Transverse colon (tissue), 4 donors: ENCODE measurements at regions not wholly inside any gene's neighbourhood (a gene's known extent, or its start where the extent isn't known, plus 50 kb on each side); places are given as distances from the start of the nearest gene placed in this dataset.

Experiments used
- DNase-seq: peaks from one replicate; pipeline ENCODE4 v3.0.0-alpha.2; 2019
- H3K27ac ChIP-seq, 4 donors: fragments of 200-600 bp; sonication (generic); 2 replicates each; pipeline ENCODE4 v1.5.1; 2016 to 2018; ENCODE audit warnings: inconsistent platforms in 4 of 4
- H3K27me3 ChIP-seq: fragments of 200-600 bp; sonication (generic); 2 replicates; pipeline ENCODE4 v1.5.1; 2017; ENCODE audit warnings: inconsistent platforms
- H3K36me3 ChIP-seq, 4 donors: fragments of 200-600 bp; sonication (generic); 2 replicates each; pipeline ENCODE4 v1.5.1; 2017 to 2019; ENCODE audit warnings: inconsistent platforms in 4 of 4
- H3K4me1 ChIP-seq, 4 donors: fragments of 200-600 bp; sonication (generic); 2 replicates each; pipeline ENCODE4 v1.5.1; 2017 to 2020; ENCODE audit warnings: inconsistent platforms in 4 of 4
- H3K4me3 ChIP-seq, 4 donors: fragments of 200-600 bp; sonication (generic); 1 replicate in 1 of 4; 2 replicates in 3 of 4; pipeline versions ENCODE4 v1.5.1 to v1.6.1; 2017 to 2019; ENCODE audit warnings: inconsistent platforms in 4 of 4
- H3K9me3 ChIP-seq, 2 donors: fragments of 200-600 bp; sonication (generic); 2 replicates each; pipeline ENCODE4 v1.5.1; 2017 to 2019; ENCODE audit warnings: inconsistent platforms in 2 of 2
- CTCF ChIP-seq, 5 experiments: fragments of 200-600 bp in 3 of 5; fragments of 450-650 bp in 2 of 5; sonication (generic) in 3 of 5; IDR thresholded peaks; 1 replicate in 2 of 5; 2 replicates in 3 of 5; pipeline ENCODE4 v1.5.1; 2016 to 2017; ENCODE audit warnings: antibody characterized with exemption in 5 of 5, inconsistent platforms in 3 of 5, mild to moderate bottlenecking in 2 of 5, moderate library complexity in 1 of 5
- EP300 ChIP-seq: sonication (generic); formaldehyde crosslinking; IDR thresholded peaks from one replicate; pipeline ENCODE4 v1.6.1; 2017; ENCODE audit warnings: antibody characterized with exemption, low read depth
- POLR2A ChIP-seq: fragments of 450-650 bp; IDR thresholded peaks from one replicate; pipeline ENCODE4 v1.6.1; 2016; ENCODE audit warnings: antibody characterized with exemption, mild to moderate bottlenecking, moderate library complexity
- POLR2AphosphoS5 ChIP-seq, 3 donors: sonication (generic); formaldehyde crosslinking; IDR thresholded peaks; one replicate each; pipeline ENCODE4 v1.6.1; 2016; ENCODE audit warnings: antibody characterized with exemption in 3 of 3
- WGBS, 2 donors: methylation state at CpG; one replicate each; pipeline ENCODE4 v1.1.5; 2018; ENCODE audit warnings: low coverage in 1 of 2; 5-methylcytosine and 5-hydroxymethylcytosine counted together
- in situ Hi-C, 4 donors: fragments of 200-750 bp; cut with MboI; loops; one replicate each; pipeline versions ENCODE4 v1.15.0 to v1.15.1; 2017; ENCODE audit warnings: low sequenced_read_pairs in 3 of 4, low pct_ligation_motif_present in 1 of 4, low pct_unique_long_range_greater_than_20kb in 1 of 4
- intact Hi-C: fragments of 100-400 bp; cut with DNase I; formaldehyde crosslinking; loops from one replicate; pipeline ENCODE4 v1.15.1; 2023; ENCODE audit warnings: low total_unique reads

DNA sequence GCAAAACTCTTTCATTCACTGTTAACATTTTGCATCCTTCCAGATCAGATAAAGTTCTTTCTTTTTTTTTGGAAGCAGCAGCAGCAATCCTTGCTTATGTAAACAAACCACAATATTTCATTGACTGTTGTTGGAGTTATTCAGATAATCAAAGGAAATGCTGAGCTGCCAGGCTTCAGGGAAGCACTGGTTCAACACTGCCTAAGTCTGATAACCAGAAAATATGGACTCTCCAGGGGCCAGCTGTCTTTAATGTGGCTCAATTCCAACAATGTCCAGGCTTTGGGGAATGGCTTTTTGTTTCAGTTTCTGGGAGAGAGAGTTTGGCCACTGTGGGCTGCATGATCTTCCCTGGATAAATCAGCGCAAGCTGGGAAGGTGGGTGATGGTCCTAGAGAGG is 354.3 kb downstream of the AKAIN1 start:
- H3K36me3 ChIP-seq = no peaks in the 10 kb centered on the region
- H3K9me3 ChIP-seq = no peaks in the 10 kb centered on the region
- DNase-seq = no peak
- H3K4me1 ChIP-seq = no peaks in the 10 kb centered on the region
- TF ChIP-seq POLR2AphosphoS5 (IDR thresholded peaks at IDR 0.05) (no peak), CTCF (IDR thresholded peaks at IDR 0.05) (no peak), POLR2A (no peak), EP300 (no peak)
- whole genome bisulfite sequencing, 2 donors = 83% methylated on average over 1 of the region's 1 CpG; no CpG with 5 or more reads in 1 of the 2 donors
- in situ Hi-C loops = loop anchor here in 1 of 4 donors (10.0 kb wide), 1 partner anchor 62 kb away; no protein-coding TSS in a partner anchor
- no peak overlapping the region for H3K27ac ChIP-seq
- H3K4me3 ChIP-seq = no peak overlapping the region
- H3K27me3 ChIP-seq = no peaks in the 10 kb centered on the region
- intact Hi-C loops = no loop called here

GRCh38 chr18:4842287-4842686 is 354.8 kb downstream of the AKAIN1 start:
- Histone ChIP-seq H3K4me1 (no peaks in the 10 kb centered on the region), H3K4me3 (no peak overlapping the region), H3K36me3 (no peaks in the 10 kb centered on the region), H3K9me3 (no peaks in the 10 kb centered on the region), H3K27ac (no peak overlapping the region), H3K27me3 (no peaks in the 10 kb centered on the region)
- WGBS, 2 donors = 61 to 83% methylated on average over 2 of the region's 2 CpGs
- in situ Hi-C loops (loop anchor here in 1 of 4 donors (10.0 kb wide), 1 partner anchor 63 kb away; no protein-coding TSS in a partner anchor), intact Hi-C loops (no loop called here)
- TF ChIP-seq POLR2A = no peak
- no peak for TF ChIP-seq POLR2AphosphoS5 (IDR thresholded peaks at IDR 0.05)
- TF ChIP-seq EP300 = no peak
- TF ChIP-seq CTCF (IDR thresholded peaks at IDR 0.05) = no peak
- no peak for DNase-seq

DNA sequence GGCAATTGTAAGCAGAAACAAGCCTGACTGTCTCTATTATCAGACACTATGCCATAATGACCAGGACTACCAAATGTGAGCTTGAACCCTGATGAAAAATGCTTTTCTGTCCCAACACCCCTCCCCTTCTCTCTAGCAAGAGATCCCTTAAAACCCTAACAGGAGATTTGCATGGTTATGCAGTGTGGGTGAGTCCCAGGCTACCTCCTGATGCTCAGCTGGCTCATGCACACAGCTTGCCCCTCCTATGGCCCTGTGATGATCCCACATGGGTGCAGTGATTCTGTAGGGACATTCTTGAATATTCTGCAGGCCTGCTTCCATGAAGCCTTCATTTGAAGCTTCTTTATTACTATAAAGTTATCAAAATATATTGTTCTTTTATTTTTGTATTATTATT is 357.4 kb downstream of the AKAIN1 start:
- Histone ChIP-seq H3K27me3 (no peaks in the 10 kb centered on the region), H3K9me3 (no peaks in the 10 kb centered on the region), H3K4me1 (no peaks in the 10 kb centered on the region), H3K4me3 (no peak overlapping the region), H3K36me3 (no peaks in the 10 kb centered on the region), H3K27ac (no peak overlapping the region)
- intact Hi-C loops = no loop called here
- no peak for DNase-seq
- TF ChIP-seq POLR2AphosphoS5 (IDR thresholded peaks at IDR 0.05) (no peak), CTCF (IDR thresholded peaks at IDR 0.05) (no peak), POLR2A (no peak), EP300 (no peak)
- in situ Hi-C loops = loop anchor here in 1 of 4 donors (10.0 kb wide), 1 partner anchor 65 kb away; no protein-coding TSS in a partner anchor

DNA sequence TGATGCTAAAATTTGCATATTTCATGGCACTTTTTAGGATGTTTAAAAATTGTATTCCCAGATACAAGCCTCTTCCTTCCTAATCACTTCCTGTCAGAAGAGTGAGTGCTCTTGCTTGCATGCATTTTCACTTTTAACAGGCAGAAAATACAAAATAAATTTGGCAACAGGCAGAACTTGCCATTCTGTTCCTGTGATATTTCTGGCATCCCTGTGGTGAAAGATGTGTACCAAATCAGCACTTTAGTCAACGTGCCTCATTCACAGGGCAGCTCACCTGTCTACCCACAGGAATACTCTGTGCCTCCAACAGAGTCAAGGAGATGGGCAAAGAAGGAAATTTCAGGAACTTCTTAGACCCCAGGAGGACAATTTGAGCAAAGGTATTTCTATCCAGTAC is 360.9 kb downstream of the AKAIN1 start:
- Histone ChIP-seq H3K9me3 (no peaks in the 10 kb centered on the region), H3K4me1 (no peaks in the 10 kb centered on the region), H3K4me3 (no peak overlapping the region), H3K27ac (no peak overlapping the region), H3K27me3 (no peaks in the 10 kb centered on the region), H3K36me3 (no peaks in the 10 kb centered on the region)
- no peak for DNase-seq
- WGBS, 2 donors = 52% methylated on average over 1 of the region's 1 CpG; no CpG with 5 or more reads in 1 of the 2 donors
- intact Hi-C loops (no loop called here), in situ Hi-C loops (no loop called here)
- TF ChIP-seq CTCF (IDR thresholded peaks at IDR 0.05) = no peak
- no peak for TF ChIP-seq POLR2A
- no peak for TF ChIP-seq EP300
- no peak for TF ChIP-seq POLR2AphosphoS5 (IDR thresholded peaks at IDR 0.05)
